ENCODE measurements at regions not wholly inside any gene's neighbourhood (a gene's known extent, or its start where the extent isn't known, plus 50 kb on each side); places are given as distances from the start of the nearest gene placed in this dataset.

- Histone ChIP-seq H3K36me3 (no peaks in the 10 kb centered on the region), H3K27me3 (no peaks in the 10 kb centered on the region), H3K4me3 (no peak overlapping the region), H3K9me3 (no peaks in the 10 kb centered on the region), H3K27ac (no peak overlapping the region), H3K4me1 (no peaks in the 10 kb centered on the region)
- TF ChIP-seq POLR2AphosphoS5 (IDR thresholded peaks at IDR 0.05) = no peak
- TF ChIP-seq CTCF (IDR thresholded peaks at IDR 0.05) = no peak
- TF ChIP-seq POLR2A (IDR thresholded peaks at IDR 0.05) = no peak
- DNase-seq (ENCODE audit: low spot score in 2 of 2) = no peak
- intact Hi-C loops (cut with DNase I; ENCODE audit: low total_unique reads) = no loop called here
Measured at GRCh38 chr20:12458241-12458640, 540.5 kb downstream of the BTBD3 start.

- H3K27ac ChIP-seq = no peak overlapping the region
- no peaks in the 10 kb centered on the region for H3K36me3 ChIP-seq
- H3K27me3 ChIP-seq = no peaks in the 10 kb centered on the region
- intact Hi-C loops (cut with DNase I; ENCODE audit: low total_unique reads) = no loop called here
- no peak overlapping the region for H3K4me3 ChIP-seq
- no peak for DNase-seq (ENCODE audit: low spot score in 2 of 2)
- no peaks in the 10 kb centered on the region for H3K9me3 ChIP-seq
- H3K4me1 ChIP-seq = no peaks in the 10 kb centered on the region
- no peak for TF ChIP-seq POLR2AphosphoS5 (IDR thresholded peaks at IDR 0.05)
- no peak for TF ChIP-seq POLR2A (IDR thresholded peaks at IDR 0.05)
- no peak for TF ChIP-seq CTCF (IDR thresholded peaks at IDR 0.05)
Measured at GRCh38 chr20:12464036-12464435, 544.7 kb upstream of the SPTLC3 start.

- Histone ChIP-seq H3K27me3 (no peaks in the 10 kb centered on the region), H3K9me3 (no peaks in the 10 kb centered on the region), H3K36me3 (no peaks in the 10 kb centered on the region), H3K27ac (no peak overlapping the region), H3K4me1 (no peaks in the 10 kb centered on the region), H3K4me3 (no peak overlapping the region)
- TF ChIP-seq POLR2AphosphoS5 (IDR thresholded peaks at IDR 0.05) (no peak), CTCF (IDR thresholded peaks at IDR 0.05) (no peak), POLR2A (IDR thresholded peaks at IDR 0.05) (no peak)
- DNase-seq (ENCODE audit: low spot score in 2 of 2) = no peak
- intact Hi-C loops (cut with DNase I; ENCODE audit: low total_unique reads) = no loop called here
Measured at GRCh38 chr20:12466915-12467314, 541.9 kb upstream of the SPTLC3 start.

- Histone ChIP-seq H3K9me3 (no peaks in the 10 kb centered on the region), H3K36me3 (no peaks in the 10 kb centered on the region), H3K4me3 (no peak overlapping the region), H3K4me1 (no peaks in the 10 kb centered on the region), H3K27me3 (no peaks in the 10 kb centered on the region), H3K27ac (no peak overlapping the region)
- no peak for DNase-seq (ENCODE audit: low spot score in 2 of 2)
- intact Hi-C loops (cut with DNase I; ENCODE audit: low total_unique reads) = no loop called here
- no peak for TF ChIP-seq CTCF (IDR thresholded peaks at IDR 0.05)
- no peak for TF ChIP-seq POLR2A (IDR thresholded peaks at IDR 0.05)
- TF ChIP-seq POLR2AphosphoS5 (IDR thresholded peaks at IDR 0.05) = no peak
Measured at GRCh38 chr20:12467758-12468157, 541.0 kb upstream of the SPTLC3 start.

- no peaks in the 10 kb centered on the region for H3K36me3 ChIP-seq
- no peak for TF ChIP-seq CTCF (IDR thresholded peaks at IDR 0.05)
- no peak for TF ChIP-seq POLR2A (IDR thresholded peaks at IDR 0.05)
- no peak for TF ChIP-seq POLR2AphosphoS5 (IDR thresholded peaks at IDR 0.05)
- H3K9me3 ChIP-seq = peaks cover 0 to 3% of the 10 kb centered on the region in 2 donors
- H3K4me1 ChIP-seq = no peaks in the 10 kb centered on the region
- H3K4me3 ChIP-seq = no peak overlapping the region
- no peak for DNase-seq (ENCODE audit: low spot score in 2 of 2)
- intact Hi-C loops (cut with DNase I; ENCODE audit: low total_unique reads) = no loop called here
- no peak overlapping the region for H3K27ac ChIP-seq
- no peaks in the 10 kb centered on the region for H3K27me3 ChIP-seq
Measured at GRCh38 chr20:12482661-12483060, 526.1 kb upstream of the SPTLC3 start.
